ENCODE measurements at regions not wholly inside any gene's neighbourhood (a gene's known extent, or its start where the extent isn't known, plus 50 kb on each side); places are given as distances from the start of the nearest gene placed in this dataset.

DNA sequence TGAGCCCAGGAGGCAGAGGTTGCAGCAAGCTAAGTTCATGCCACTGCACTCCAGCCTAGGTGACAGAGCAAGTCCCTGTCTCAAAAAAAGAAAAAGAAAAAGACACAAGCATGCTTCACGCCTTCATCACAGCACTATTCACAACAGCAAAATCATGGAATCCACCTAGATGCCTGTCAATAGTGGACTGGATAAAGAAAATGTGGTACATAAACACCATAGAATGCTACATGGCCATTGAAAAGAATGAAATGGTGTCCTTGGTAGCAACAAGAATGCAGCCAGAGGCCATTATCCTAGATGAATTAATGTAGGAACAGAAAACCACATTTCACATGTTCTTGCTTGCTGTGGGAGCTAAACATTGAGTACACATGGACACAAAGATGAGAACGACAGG lies 392.6 kb downstream of the EIPR1 start:
- TF ChIP-seq, protein P1, sequence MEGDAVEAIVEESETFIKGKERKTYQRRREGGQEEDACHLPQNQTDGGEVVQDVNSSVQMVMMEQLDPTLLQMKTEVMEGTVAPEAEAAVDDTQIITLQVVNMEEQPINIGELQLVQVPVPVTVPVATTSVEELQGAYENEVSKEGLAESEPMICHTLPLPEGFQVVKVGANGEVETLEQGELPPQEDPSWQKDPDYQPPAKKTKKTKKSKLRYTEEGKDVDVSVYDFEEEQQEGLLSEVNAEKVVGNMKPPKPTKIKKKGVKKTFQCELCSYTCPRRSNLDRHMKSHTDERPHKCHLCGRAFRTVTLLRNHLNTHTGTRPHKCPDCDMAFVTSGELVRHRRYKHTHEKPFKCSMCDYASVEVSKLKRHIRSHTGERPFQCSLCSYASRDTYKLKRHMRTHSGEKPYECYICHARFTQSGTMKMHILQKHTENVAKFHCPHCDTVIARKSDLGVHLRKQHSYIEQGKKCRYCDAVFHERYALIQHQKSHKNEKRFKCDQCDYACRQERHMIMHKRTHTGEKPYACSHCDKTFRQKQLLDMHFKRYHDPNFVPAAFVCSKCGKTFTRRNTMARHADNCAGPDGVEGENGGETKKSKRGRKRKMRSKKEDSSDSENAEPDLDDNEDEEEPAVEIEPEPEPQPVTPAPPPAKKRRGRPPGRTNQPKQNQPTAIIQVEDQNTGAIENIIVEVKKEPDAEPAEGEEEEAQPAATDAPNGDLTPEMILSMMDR (IDR thresholded peaks at IDR 0.05), result no peak
- no peak for TF ChIP-seq POLR2A (IDR thresholded peaks at IDR 0.05)

All from body of pancreas (tissue), 4 donors.